ENCODE measurements at regions not wholly inside any gene's neighbourhood (a gene's known extent, or its start where the extent isn't known, plus 50 kb on each side); places are given as distances from the start of the nearest gene placed in this dataset.

DNA sequence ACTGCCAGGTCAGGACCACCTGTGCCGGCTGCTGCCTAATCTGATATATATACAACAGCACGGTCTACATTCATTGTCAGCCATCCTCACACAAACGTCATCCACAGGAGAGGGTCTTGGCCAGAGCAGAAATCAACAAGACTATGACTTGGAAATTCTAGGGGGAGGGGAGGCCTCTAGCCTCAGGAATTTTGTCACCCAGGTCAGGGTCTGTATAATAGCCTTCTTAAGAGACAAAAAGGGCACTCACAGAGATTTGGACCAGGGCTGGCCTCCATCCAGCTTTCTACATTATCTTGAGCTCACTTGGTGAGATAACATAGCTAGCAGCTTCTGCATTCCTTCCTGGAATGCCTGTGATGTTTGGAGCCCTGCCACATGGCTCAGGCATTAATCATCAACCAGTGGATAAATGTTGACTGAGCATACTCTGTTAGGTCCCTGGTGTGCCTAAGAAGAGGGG is 50.4 kb upstream of the CTIF start (continued):
- TF ChIP-seq, protein P1, sequence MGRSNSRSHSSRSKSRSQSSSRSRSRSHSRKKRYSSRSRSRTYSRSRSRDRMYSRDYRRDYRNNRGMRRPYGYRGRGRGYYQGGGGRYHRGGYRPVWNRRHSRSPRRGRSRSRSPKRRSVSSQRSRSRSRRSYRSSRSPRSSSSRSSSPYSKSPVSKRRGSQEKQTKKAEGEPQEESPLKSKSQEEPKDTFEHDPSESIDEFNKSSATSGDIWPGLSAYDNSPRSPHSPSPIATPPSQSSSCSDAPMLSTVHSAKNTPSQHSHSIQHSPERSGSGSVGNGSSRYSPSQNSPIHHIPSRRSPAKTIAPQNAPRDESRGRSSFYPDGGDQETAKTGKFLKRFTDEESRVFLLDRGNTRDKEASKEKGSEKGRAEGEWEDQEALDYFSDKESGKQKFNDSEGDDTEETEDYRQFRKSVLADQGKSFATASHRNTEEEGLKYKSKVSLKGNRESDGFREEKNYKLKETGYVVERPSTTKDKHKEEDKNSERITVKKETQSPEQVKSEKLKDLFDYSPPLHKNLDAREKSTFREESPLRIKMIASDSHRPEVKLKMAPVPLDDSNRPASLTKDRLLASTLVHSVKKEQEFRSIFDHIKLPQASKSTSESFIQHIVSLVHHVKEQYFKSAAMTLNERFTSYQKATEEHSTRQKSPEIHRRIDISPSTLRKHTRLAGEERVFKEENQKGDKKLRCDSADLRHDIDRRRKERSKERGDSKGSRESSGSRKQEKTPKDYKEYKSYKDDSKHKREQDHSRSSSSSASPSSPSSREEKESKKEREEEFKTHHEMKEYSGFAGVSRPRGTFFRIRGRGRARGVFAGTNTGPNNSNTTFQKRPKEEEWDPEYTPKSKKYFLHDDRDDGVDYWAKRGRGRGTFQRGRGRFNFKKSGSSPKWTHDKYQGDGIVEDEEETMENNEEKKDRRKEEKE (IDR thresholded peaks at IDR 0.05): no peak
- TF ChIP-seq, protein P2, sequence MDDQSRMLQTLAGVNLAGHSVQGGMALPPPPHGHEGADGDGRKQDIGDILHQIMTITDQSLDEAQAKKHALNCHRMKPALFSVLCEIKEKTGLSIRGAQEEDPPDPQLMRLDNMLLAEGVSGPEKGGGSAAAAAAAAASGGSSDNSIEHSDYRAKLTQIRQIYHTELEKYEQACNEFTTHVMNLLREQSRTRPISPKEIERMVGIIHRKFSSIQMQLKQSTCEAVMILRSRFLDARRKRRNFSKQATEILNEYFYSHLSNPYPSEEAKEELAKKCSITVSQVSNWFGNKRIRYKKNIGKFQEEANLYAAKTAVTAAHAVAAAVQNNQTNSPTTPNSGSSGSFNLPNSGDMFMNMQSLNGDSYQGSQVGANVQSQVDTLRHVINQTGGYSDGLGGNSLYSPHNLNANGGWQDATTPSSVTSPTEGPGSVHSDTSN (CRISPR knock-in tag; IDR thresholded peaks at IDR 0.05; ENCODE audit: borderline replicate concordance): no peak
- TF ChIP-seq, protein P3, sequence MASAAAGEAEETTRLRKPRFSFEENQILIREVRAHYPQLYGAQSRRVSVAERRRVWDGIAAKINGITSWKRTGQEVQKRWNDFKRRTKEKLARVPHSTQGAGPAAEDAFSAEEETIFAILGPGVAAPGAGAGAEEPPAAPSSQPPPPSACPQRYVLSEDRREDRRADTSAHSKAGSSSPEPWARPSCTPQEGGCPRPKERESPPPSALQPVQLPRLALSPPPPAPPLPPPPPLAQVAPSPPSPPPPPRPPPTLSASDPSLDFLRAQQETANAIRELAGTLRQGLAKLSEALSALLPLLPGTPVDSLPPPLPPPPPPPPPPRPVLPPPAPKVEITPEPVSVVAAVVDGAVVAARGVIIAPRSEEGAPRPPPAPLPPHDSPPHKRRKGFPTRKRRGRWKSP (CRISPR knock-in tag; IDR thresholded peaks at IDR 0.05): no peak
- TF ChIP-seq ZNF563 (CRISPR knock-in tag; IDR thresholded peaks at IDR 0.05): no peak
- TF ChIP-seq ZNF251 (CRISPR knock-in tag; IDR thresholded peaks at IDR 0.05): no peak
- no peak for TF ChIP-seq CHD4 (IDR thresholded peaks at IDR 0.05; ENCODE audit: borderline replicate concordance, low read length)
- peak; percentile 86 for TF ChIP-seq FOXA3 (CRISPR knock-in tag; IDR thresholded peaks at IDR 0.05)
- no peak for TF ChIP-seq ZNF570 (CRISPR knock-in tag; IDR thresholded peaks at IDR 0.05; ENCODE audit: borderline replicate concordance)
- TF ChIP-seq, protein P4, sequence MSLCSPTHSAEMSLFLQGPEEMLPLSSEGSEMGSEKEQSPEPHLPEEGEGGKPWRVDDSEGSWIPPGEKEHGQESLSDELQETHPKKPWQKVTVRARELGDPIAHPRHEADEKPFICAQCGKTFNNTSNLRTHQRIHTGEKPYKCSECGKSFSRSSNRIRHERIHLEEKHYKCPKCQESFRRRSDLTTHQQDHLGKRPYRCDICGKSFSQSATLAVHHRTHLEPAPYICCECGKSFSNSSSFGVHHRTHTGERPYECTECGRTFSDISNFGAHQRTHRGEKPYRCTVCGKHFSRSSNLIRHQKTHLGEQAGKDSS (CRISPR knock-in tag; IDR thresholded peaks at IDR 0.05; ENCODE audit: borderline replicate concordance, low read depth): no peak
- TF ChIP-seq ZNF335 (CRISPR knock-in tag; IDR thresholded peaks at IDR 0.05): no peak
- TF ChIP-seq, protein P5, sequence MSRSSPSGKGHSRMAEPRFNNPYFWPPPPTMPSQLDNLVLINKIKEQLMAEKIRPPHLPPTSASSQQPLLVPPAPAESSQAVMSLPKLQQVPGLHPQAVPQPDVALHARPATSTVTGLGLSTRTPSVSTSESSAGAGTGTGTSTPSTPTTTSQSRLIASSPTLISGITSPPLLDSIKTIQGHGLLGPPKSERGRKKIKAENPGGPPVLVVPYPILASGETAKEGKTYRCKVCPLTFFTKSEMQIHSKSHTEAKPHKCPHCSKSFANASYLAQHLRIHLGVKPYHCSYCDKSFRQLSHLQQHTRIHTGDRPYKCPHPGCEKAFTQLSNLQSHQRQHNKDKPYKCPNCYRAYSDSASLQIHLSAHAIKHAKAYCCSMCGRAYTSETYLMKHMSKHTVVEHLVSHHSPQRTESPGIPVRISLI (CRISPR knock-in tag; IDR thresholded peaks at IDR 0.05; ENCODE audit: borderline replicate concordance): no peak; the same call in 1 of the 2 replicates
- peak; percentile 81 for TF ChIP-seq SAP130 (CRISPR knock-in tag; IDR thresholded peaks at IDR 0.05; ENCODE audit: low read depth)
- TF ChIP-seq RARG (CRISPR knock-in tag; IDR thresholded peaks at IDR 0.05; ENCODE audit: low read depth): no peak
- TF ChIP-seq CBX2 (IDR thresholded peaks at IDR 0.05; ENCODE audit: low read depth, low read length): no peak
- no peak for TF ChIP-seq CBX2 (CRISPR knock-in tag; IDR thresholded peaks at IDR 0.05; ENCODE audit: low read depth)
- TF ChIP-seq SALL2 (CRISPR knock-in tag; IDR thresholded peaks at IDR 0.05): peak; percentile 60; the same call in 1 of the 2 replicates
- no peak for TF ChIP-seq CCAR2 (optimal IDR thresholded peaks at IDR 0.05; ENCODE audit: low read depth, low read length)
- TF ChIP-seq RBAK (CRISPR knock-in tag; IDR thresholded peaks at IDR 0.05): 0 out of 2 replicates have a peak, but pooled peaks have one; percentile 25
- TF ChIP-seq HDAC1 (CRISPR knock-in tag; IDR thresholded peaks at IDR 0.05): peak; percentile 79
- TF ChIP-seq ZNF7 (CRISPR knock-in tag; IDR thresholded peaks at IDR 0.05): no peak
- no peak for TF ChIP-seq ATF7 (IDR thresholded peaks at IDR 0.05)
- TF ChIP-seq ATF7 (CRISPR knock-in tag; IDR thresholded peaks at IDR 0.05): no peak
- TF ChIP-seq ZNF33A (CRISPR knock-in tag; IDR thresholded peaks at IDR 0.05; ENCODE audit: borderline replicate concordance): no peak
- TF ChIP-seq ZKSCAN8 (CRISPR knock-in tag; IDR thresholded peaks at IDR 0.05; ENCODE audit: borderline replicate concordance): peak; percentile 74; the same call in 1 of the 2 replicates

All from HepG2 (cell line).